HFF-Myc (cell line): ENCODE measurements at regions not wholly inside any gene's neighbourhood (a gene's known extent, or its start where the extent isn't known, plus 50 kb on each side); places are given as distances from the start of the nearest gene placed in this dataset.
"Not testable (repeated sequence)": the region's sequence is repeated elsewhere in the genome, so short reads cannot be mapped to it uniquely, and the experiment has no call there.

Source experiments
- DNase-seq: peaks from one replicate; pipeline ENCODE4 v3.0.0-alpha.2; 2011; ENCODE audit warnings: low read depth; ENCODE audit errors: extremely low read depth
- H3K4me3 ChIP-seq: replicated peaks from 2 replicates; pipeline ENCODE4 v1.5.1; 2011; ENCODE audit warnings: low read depth, mild to moderate bottlenecking, control low read depth, low read length
- TF ChIP-seq, protein P1 (sequence below): IDR thresholded peaks from 2 replicates; pipeline ENCODE4 v1.5.1; 2012; ENCODE audit warnings: mild to moderate bottlenecking, low read depth, low read length, control low read depth; ENCODE audit errors: missing control alignments

DNA sequence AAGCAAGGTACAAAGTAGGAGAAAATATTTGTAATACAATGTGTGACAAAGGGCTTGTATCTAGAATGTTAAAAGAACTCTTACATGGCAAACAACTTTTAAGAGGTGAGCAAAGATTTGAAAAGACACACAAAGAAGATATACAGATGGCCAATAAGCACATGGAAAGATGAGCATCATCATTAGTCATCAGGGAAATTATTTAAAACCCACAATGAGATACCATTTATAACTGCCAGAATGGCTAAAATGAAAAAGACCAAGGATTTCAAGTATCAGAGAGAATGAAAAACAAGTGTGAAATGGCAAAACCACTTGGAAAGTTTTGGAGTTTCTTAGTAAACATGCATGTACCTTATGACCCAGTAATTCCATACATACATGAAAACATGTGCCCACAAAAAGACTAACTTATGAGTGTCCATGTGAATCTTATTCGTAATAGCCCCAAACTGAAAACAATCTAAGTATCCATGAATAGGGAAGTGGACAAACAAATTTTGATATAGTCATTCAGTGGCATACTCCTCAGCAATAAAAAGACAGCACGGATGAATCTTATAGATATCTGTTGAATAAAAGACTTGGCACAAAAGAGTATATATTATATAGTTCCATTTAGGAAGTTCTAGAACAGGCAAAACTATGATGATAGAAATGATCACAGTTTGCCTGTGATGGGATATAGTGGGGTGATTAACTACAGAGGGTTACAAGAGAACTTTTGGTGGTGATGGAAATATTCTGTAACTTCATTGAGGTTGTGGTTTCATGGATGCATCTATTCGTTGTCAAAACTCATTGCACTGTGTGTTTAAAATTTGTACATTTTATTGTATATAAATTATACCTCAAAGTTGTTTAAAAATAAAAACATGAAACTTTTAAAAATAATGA is 82.0 kb downstream of the DISP1 start:
- TF ChIP-seq, protein P1, sequence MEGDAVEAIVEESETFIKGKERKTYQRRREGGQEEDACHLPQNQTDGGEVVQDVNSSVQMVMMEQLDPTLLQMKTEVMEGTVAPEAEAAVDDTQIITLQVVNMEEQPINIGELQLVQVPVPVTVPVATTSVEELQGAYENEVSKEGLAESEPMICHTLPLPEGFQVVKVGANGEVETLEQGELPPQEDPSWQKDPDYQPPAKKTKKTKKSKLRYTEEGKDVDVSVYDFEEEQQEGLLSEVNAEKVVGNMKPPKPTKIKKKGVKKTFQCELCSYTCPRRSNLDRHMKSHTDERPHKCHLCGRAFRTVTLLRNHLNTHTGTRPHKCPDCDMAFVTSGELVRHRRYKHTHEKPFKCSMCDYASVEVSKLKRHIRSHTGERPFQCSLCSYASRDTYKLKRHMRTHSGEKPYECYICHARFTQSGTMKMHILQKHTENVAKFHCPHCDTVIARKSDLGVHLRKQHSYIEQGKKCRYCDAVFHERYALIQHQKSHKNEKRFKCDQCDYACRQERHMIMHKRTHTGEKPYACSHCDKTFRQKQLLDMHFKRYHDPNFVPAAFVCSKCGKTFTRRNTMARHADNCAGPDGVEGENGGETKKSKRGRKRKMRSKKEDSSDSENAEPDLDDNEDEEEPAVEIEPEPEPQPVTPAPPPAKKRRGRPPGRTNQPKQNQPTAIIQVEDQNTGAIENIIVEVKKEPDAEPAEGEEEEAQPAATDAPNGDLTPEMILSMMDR: no peak
- no peak for DNase-seq
- no peak overlapping the region for H3K4me3 ChIP-seq

DNA sequence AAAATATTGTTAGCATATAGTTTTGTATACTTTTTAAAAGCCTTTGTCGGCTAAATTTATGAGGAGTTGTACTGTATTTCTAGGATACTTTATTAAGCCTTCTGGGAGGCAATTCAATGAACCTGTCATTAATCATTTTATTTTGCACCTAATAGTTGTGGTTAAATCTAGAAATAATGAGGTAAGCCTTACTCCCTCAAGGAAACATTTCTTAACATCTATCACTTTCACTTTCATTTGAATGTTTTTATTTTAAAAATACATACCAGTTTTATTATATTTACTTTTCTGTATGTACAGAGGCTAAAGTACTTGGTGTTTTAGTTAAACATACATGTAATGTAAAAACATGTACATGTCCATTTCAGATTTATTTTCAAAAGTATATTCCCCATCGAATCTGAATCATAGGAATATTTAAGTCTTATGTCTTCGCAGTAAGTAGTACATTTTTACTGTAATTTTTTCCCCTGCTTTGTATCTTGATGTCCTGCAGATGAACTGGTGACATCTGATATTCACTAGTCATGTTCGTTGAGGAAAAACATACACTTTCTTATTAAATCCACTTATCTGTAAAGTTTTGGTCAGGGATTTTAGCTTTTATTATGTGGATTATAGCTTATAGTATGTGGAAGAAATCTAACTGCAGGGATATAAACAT is 82.8 kb downstream of the DISP1 start:
- TF ChIP-seq, protein P1: no peak
- H3K4me3 ChIP-seq: no peak overlapping the region
- no peak for DNase-seq

DNA sequence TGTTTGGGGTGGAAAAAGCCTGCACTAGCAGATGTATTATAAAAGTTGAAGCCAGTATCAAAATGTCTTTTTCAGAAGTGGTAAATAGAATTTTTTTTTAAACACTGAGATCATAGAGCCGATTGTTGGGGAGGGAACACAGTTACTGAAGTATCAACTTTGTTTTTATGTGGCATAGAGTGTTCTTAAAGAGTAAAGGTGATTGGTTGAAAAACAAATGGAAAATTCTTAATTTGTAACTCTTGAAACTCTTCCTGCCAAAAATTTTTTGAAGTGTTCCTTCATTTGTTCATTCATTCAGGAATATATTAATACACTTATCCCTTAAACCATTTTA is 83.3 kb downstream of the DISP1 start:
- TF ChIP-seq, protein P1: no peak
- H3K4me3 ChIP-seq: no peak overlapping the region

DNA sequence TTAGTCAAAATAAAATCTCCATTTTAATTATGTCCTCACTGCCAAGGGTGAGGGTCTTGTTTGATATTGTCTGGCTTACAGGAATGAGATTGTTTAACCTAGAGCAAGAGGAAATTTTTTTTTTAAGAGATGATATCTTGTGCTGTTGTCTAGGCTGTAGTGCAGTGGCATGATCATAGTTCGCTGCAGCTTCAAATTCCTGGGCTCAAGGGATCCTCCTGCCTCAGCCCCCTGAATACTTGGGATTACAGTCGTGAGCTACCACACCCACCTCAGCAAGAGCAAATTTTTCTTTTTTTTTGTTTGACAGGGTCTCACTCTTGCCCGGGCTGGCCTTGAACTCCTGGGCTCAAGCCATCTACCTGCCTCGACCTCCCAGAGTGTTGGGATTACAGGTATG is 84.6 kb downstream of the DISP1 start:
- no peak for DNase-seq
- no peak overlapping the region for H3K4me3 ChIP-seq
- TF ChIP-seq, protein P1: no peak

More for the DNA sequence above, 83.3 kb downstream of the DISP1 start:
- no peak for DNase-seq

DNA sequence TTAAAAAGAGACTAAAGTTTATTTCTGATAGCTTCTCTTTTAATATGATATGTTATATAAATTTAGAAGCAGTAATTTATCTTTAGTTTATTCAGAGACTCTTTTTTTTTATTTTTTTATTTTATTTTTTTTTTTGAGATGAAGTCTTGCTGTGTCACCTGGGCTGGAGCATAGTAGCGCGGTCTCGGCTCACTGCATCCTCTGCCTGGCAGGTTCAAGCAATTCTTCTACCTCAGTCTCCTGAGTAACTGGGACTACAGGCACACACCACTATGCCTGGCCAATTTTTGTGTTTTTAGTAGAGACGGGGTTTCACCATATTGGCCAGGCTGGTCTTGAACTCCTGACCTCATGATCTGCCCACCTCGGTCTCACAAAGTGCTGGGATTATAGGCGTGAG is 89.6 kb downstream of the DISP1 start:
- TF ChIP-seq, protein P1: no peak
- no peak overlapping the region for H3K4me3 ChIP-seq
- no peak for DNase-seq

DNA sequence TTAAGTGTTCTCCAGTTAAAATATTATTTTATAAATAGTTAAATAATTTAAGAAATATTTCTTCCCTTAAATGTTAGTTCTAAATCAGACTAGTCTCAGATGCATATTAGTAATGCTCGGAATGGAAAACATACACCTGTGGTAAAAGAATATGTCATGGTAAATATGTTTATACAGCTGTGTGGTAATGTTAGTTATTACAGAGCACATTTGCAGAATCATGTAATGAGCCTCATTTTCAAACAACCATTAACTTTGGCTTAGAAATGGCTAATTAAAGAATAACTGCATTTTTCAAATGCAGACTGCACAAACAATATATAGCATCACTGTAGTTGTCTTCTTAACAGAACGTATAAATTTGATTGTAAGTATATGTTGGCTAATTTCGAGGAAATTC is 90.3 kb downstream of the DISP1 start:
- TF ChIP-seq, protein P1: no peak
- DNase-seq: no peak
- no peak overlapping the region for H3K4me3 ChIP-seq

DNA sequence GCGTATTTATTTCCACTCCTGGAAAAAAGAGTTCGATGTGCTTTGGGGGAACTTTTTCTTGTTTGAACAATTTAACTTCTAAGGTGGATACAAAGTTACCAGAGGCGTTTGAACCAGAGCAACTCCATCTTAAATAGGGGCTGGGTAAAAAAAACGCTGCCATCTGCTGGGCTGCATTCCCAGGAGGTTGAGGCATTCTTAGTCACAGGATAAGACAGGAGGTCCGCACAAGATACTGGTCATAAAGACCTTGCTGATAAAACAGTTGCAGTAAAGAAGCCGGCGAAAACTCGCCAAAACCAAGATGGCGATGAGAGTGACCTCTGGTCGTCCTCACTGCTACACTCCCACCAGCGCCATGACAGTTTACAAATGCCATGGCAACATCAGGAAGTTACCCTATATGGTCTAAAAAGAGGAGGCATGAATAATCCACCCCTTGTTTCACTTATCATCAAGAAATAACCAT is 91.5 kb downstream of the DISP1 start:
- DNase-seq, H3K4me3 ChIP-seq: not testable (repeated sequence)
